ENCODE measurements at regions not wholly inside any gene's neighbourhood (a gene's known extent, or its start where the extent isn't known, plus 50 kb on each side); places are given as distances from the start of the nearest gene placed in this dataset.

DNA sequence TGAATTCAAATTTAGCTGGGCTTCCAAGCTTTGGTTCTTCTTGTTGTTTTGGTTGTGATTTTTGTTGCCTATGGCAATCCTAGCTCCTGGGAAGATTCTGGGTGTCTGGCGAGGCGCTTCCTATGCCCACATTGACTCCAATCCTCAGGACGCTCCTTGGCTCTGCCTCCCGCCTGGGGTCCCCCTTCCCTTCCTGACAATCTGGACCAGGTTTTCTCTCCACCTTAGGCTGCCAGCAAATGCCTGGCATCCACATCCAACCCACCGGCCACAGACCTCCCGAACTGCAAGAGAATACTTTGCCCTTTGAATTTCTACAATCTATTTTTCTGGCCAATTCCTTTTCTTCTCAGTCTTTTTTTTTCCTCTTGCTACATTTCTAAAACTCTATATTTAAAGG is 186.9 kb upstream of the UBL3 start:
- Mint-ChIP-seq H3K27ac (ENCODE audit: unreplicated experiment) (no peak overlapping the region), H3K4me3 (ENCODE audit: unreplicated experiment) (no peak overlapping the region), H3K4me1 (ENCODE audit: unreplicated experiment) (peaks cover 21% of the 10 kb centered on the region), H3K36me3 (ENCODE audit: unreplicated experiment) (no peaks in the 10 kb centered on the region), H3K27me3 (ENCODE audit: unreplicated experiment) (no peaks in the 10 kb centered on the region), H3K9me3 (ENCODE audit: unreplicated experiment) (no peaks in the 10 kb centered on the region)
- TF ChIP-seq, protein P1, sequence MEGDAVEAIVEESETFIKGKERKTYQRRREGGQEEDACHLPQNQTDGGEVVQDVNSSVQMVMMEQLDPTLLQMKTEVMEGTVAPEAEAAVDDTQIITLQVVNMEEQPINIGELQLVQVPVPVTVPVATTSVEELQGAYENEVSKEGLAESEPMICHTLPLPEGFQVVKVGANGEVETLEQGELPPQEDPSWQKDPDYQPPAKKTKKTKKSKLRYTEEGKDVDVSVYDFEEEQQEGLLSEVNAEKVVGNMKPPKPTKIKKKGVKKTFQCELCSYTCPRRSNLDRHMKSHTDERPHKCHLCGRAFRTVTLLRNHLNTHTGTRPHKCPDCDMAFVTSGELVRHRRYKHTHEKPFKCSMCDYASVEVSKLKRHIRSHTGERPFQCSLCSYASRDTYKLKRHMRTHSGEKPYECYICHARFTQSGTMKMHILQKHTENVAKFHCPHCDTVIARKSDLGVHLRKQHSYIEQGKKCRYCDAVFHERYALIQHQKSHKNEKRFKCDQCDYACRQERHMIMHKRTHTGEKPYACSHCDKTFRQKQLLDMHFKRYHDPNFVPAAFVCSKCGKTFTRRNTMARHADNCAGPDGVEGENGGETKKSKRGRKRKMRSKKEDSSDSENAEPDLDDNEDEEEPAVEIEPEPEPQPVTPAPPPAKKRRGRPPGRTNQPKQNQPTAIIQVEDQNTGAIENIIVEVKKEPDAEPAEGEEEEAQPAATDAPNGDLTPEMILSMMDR (IDR thresholded peaks at IDR 0.05), result no peak
- DNase-seq (ENCODE audit: extremely low spot score, unreplicated experiment), result no peak

DNA sequence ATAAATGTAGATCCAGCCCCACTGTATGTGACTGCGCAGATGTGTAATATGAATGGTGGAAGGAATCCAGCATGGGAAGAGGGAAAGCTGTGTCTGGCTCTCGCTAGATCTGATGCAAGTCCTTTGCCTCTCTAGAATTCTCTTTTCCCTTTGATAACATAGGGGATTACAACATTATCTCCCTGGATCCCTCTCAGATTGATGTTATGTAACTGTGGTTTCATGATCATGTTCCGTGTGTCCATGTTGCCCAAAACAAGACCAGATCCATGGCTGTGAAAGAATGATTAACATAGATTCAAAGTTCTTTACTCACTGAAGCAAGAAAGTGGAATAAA is 184.0 kb upstream of the UBL3 start:
- no peak overlapping the region for H3K27ac Mint-ChIP-seq (ENCODE audit: unreplicated experiment)
- no peaks in the 10 kb centered on the region for H3K9me3 Mint-ChIP-seq (ENCODE audit: unreplicated experiment)
- H3K27me3 Mint-ChIP-seq (ENCODE audit: unreplicated experiment), result no peaks in the 10 kb centered on the region
- H3K36me3 Mint-ChIP-seq (ENCODE audit: unreplicated experiment), result no peaks in the 10 kb centered on the region
- H3K4me1 Mint-ChIP-seq (ENCODE audit: unreplicated experiment), result peaks cover 21% of the 10 kb centered on the region
- no peak overlapping the region for H3K4me3 Mint-ChIP-seq (ENCODE audit: unreplicated experiment)
- TF ChIP-seq, protein P1 (IDR thresholded peaks at IDR 0.05), result no peak
- DNase-seq (ENCODE audit: extremely low spot score, unreplicated experiment), result no peak

DNA sequence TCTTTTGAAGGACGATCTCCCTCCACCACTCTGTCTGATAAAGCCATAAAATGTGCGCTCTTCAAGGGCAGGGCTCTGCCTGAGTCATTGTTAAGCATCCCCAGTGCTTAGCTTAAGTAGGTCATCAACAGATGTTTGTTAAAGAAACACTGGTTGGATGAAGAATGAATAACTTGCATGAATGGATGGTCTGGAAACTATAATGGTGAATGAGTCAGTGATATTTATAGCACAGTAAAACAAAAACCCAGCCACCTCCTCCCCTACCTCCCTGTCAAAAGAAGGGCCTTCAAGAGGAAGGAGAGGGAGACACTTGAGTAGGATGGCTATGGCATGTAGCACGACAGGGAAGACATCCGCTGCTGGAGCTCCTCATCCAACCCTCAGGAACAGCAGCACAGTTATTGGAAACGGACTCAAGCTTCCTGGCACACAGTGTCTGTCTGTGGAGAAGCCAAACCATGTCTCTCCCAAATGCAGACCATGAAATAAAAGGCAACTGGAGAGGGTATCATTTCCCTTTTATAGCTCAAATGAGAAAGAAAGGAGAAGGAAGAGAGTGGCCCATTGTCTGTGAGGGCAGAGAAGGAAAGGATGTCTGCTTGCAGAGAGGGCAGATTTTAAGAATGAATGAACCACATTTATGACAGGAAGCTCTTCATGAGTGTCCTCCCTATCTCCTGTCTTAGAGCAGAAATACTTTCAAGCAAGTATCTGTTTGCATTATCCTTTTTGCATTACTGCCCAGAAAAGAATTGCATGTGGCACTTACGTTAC is 183.5 kb upstream of the UBL3 start:
- H3K4me1 Mint-ChIP-seq (ENCODE audit: unreplicated experiment), result peaks cover 21% of the 10 kb centered on the region
- H3K9me3 Mint-ChIP-seq (ENCODE audit: unreplicated experiment), result no peaks in the 10 kb centered on the region
- H3K27me3 Mint-ChIP-seq (ENCODE audit: unreplicated experiment), result no peaks in the 10 kb centered on the region
- peak overlapping the region; percentile 70 for H3K27ac Mint-ChIP-seq (ENCODE audit: unreplicated experiment)
- TF ChIP-seq, protein P1 (IDR thresholded peaks at IDR 0.05), result no peak
- no peak for DNase-seq (ENCODE audit: extremely low spot score, unreplicated experiment)
- H3K4me3 Mint-ChIP-seq (ENCODE audit: unreplicated experiment), result no peak overlapping the region
- no peaks in the 10 kb centered on the region for H3K36me3 Mint-ChIP-seq (ENCODE audit: unreplicated experiment)

DNA sequence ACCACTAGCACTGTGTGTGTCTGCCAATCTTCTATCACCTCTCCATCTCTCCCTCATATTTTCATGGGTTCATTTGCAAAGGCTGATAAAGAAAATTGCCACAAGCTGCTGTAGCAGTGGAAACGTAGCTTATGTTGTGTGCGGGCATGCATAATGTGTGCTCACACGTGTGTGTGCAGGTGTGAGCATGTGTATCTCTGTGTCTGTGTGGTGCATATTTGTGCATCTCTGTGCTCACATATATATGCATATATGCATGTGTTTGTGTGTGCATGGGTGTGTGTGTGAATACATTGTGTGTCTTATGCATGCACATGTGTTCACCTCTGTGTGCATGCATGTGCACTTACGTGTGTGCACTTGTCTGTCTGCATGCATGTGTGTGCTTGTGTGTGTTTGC is 181.8 kb upstream of the UBL3 start:
- no peaks in the 10 kb centered on the region for H3K36me3 Mint-ChIP-seq (ENCODE audit: unreplicated experiment)
- H3K27ac Mint-ChIP-seq (ENCODE audit: unreplicated experiment), result no peak overlapping the region
- no peak for DNase-seq (ENCODE audit: extremely low spot score, unreplicated experiment)
- TF ChIP-seq, protein P1 (IDR thresholded peaks at IDR 0.05), result no peak
- no peaks in the 10 kb centered on the region for H3K9me3 Mint-ChIP-seq (ENCODE audit: unreplicated experiment)
- H3K4me3 Mint-ChIP-seq (ENCODE audit: unreplicated experiment), result no peak overlapping the region
- H3K27me3 Mint-ChIP-seq (ENCODE audit: unreplicated experiment), result no peaks in the 10 kb centered on the region
- H3K4me1 Mint-ChIP-seq (ENCODE audit: unreplicated experiment), result peaks cover 24% of the 10 kb centered on the region

DNA sequence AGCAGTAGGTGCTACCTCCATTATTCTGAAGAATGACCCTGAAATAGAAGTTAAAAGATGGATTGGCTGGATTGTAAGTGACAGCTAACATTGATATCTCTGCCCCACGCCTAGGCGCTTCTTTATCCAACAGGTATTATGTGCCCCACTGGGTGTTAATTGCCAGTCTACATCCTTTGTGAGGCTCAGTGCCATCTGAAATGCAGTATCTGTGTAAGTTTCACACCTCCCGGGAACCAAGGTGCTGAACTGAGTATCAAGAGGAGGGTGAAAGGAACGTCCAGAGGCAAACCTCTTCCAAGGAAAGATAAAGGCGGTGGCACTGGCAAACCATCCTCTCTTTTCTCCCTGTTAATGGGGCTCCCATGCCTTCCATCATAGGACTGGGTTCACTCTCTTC is 181.1 kb upstream of the UBL3 start:
- Mint-ChIP-seq H3K4me1 (ENCODE audit: unreplicated experiment) (peaks cover 25% of the 10 kb centered on the region), H3K4me3 (ENCODE audit: unreplicated experiment) (no peak overlapping the region), H3K9me3 (ENCODE audit: unreplicated experiment) (no peaks in the 10 kb centered on the region), H3K27me3 (ENCODE audit: unreplicated experiment) (no peaks in the 10 kb centered on the region), H3K27ac (ENCODE audit: unreplicated experiment) (no peak overlapping the region), H3K36me3 (ENCODE audit: unreplicated experiment) (no peaks in the 10 kb centered on the region)
- TF ChIP-seq, protein P1 (IDR thresholded peaks at IDR 0.05), result no peak
- no peak for DNase-seq (ENCODE audit: extremely low spot score, unreplicated experiment)

Measured in osteocyte (in vitro differentiated cells).